ENCODE measurements at regions not wholly inside any gene's neighbourhood (a gene's known extent, or its start where the extent isn't known, plus 50 kb on each side); places are given as distances from the start of the nearest gene placed in this dataset.

- TF ChIP-seq JUN (IDR thresholded peaks at IDR 0.05; ENCODE audit: borderline replicate concordance, insufficient read depth, insufficient read length, low read depth) (no peak), MYC (IDR thresholded peaks at IDR 0.05; ENCODE audit: low read depth, low read length) (no peak), CTCF (IDR thresholded peaks at IDR 0.05; ENCODE audit: extremely low read depth in 1 of 2, insufficient read depth in 1 of 2, low read depth in 1 of 2, low read length in 2 of 2) (no peak), POLR2A (IDR thresholded peaks at IDR 0.05; ENCODE audit: low read depth, low read length) (no peak), EZH2 (IDR thresholded peaks at IDR 0.05; ENCODE audit: borderline replicate concordance, low read depth, low read length, severe bottlenecking) (no peak), POLR2AphosphoS5 (IDR thresholded peaks at IDR 0.05; ENCODE audit: insufficient read depth, low read depth, low read length) (no peak), FOS (IDR thresholded peaks at IDR 0.05; ENCODE audit: borderline replicate concordance, insufficient read depth, low read length) (no peak), MAX (IDR thresholded peaks at IDR 0.05; ENCODE audit: insufficient read depth, insufficient read length) (no peak)
Measured at GRCh38 chr6:114421199-114421598, 78.4 kb upstream of the HS3ST5 start.
